GM18907 (cell line): ENCODE measurements at regions not wholly inside any gene's neighbourhood (a gene's known extent, or its start where the extent isn't known, plus 50 kb on each side); places are given as distances from the start of the nearest gene placed in this dataset.

ENCODE experiments used
- ATAC-seq: cut with Tn5 transposase; IDR thresholded peaks from one replicate; pipeline ENCODE4 v1.9.1; 2021; ENCODE audit warnings: mild to moderate bottlenecking, moderate library complexity; ENCODE audit not compliant: unreplicated experiment

DNA sequence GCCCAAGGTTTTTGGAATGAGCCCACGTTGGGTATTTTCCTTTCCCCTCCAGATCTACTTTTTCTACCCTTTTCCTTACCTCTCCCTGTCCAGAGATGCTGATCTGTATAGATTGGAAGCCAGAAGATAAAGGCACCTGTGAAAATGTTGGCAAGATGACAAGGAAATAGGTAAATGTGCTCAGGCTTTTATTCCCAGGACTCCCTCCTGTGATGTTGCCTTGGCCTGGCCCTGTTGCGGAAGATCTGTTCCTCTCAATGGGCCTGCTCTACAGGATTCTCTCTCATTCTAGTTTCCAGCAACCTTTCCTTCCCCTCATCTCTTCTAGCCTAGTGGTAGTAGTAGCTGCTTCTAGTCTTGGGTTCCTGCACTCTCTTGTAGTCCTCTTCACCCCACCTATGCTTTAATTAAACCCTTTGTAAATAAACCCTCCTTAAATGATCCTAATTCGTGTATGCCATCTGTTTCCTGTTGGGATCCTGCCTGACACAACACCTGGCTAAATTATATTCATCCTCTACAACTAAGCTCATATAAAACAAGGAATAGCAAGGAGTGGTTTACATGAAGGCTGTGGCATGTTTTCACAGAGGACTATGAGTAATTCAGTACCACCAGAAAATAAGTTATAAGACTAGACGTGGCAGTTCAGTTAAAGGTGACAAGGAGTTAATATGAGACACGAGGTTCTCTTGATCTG is 95.7 kb upstream of the MAOA start:
- ATAC-seq = no peak

GRCh38 chrX:43562372-43562771 is 93.7 kb upstream of the MAOA start:
- no peak for ATAC-seq

- no peak for ATAC-seq
These were observed 91.1 kb upstream of the MAOA start for GRCh38 chrX:43564953-43565352.

DNA sequence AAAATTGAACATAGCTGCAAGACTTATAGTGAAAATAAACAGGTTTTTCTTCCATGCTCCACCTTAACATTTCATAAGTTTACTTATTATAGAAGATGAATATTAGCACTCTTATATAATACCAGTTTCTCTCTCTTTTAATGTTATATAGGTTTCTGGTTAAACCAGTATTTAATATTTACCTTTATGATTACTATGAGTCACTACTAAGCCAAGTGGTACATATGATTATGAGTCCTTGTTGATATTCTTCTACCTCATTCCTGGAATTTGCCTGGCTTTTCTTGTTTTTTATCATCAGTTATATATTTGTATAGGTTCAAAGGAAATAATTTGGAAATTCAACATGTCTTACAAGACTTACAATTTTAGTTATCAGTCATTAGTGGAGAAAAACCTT is 89.9 kb upstream of the MAOA start:
- no peak for ATAC-seq

GRCh38 chrX:43573441-43574015 is 82.6 kb upstream of the MAOA start:
- ATAC-seq = no peak

- ATAC-seq = no peak
These were observed 75.5 kb upstream of the MAOA start for GRCh38 chrX:43580621-43581020.

- ATAC-seq = no peak
These were observed 74.9 kb upstream of the MAOA start for GRCh38 chrX:43581167-43581566.

DNA sequence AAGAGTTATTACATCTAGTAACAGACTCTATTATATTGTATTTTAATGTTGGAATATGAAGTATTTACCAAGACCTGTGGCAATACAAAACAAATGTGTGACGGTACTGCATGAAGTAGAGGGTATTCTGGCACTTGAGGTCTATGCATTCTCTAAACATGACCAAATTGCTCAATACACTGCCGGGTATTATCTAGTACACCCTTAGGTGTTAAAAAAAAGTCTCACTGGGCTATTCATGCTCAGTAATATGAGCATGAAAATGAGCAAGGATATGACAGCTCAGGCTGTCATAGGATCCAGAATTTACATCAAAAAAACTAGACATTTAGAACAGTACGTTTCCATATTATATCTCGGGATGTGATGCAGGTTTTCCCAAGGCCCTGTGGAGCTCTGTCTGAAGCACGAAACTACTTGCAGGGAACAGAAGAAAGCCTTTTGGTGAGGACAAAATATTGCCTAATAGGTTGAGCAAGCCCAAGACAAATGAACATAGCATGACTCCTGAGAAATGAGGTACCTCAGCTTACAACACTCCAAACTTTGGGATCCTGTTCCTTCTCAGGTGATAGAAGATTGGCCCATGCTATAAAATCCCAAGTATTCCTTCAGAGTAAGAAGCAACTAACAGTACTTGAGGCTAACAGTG is 74.1 kb upstream of the MAOA start:
- no peak for ATAC-seq

GRCh38 chrX:43582540-43582913 is 73.6 kb upstream of the MAOA start:
- no peak for ATAC-seq

GRCh38 chrX:43585922-43586321 is 70.2 kb upstream of the MAOA start:
- ATAC-seq = no peak

DNA sequence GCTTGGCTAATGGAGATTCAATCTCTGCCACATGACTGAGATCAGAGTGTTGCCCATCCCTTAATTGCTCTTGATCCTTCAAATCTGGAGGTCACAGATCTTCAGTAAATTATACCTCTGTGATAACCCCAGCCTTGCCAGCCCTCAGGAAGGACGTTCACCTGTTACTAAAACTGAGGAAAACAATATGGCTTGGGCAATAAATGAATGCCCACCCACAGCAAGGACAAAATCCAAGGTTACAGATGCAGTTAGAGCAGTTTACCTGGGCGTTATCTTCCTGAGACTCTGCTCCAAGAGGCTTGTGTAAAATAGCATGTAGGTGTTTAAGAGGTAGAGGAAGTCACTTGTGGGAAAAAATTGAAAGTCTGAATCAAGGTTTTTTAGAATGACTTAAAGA is 69.3 kb upstream of the MAOA start:
- ATAC-seq = no peak

DNA sequence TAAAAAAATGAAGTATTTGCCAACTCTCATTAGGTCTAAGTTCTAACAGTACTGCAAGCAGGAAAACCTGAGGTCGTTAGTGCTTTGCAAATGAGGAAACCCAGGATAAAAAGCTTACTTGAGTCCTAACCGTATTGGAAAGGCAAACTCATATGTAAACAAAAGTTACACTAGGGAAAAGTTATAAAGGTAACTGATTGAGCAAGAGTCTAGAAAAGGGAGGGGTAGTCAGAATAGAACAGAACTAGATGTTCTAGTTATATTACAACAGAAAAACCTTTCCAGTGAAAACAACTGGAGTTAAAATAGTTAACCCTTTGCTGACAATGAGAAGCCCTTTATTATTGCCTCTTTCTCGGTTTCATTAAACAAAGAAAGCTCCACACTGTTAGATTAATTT is 66.4 kb upstream of the MAOA start:
- ATAC-seq = no peak

DNA sequence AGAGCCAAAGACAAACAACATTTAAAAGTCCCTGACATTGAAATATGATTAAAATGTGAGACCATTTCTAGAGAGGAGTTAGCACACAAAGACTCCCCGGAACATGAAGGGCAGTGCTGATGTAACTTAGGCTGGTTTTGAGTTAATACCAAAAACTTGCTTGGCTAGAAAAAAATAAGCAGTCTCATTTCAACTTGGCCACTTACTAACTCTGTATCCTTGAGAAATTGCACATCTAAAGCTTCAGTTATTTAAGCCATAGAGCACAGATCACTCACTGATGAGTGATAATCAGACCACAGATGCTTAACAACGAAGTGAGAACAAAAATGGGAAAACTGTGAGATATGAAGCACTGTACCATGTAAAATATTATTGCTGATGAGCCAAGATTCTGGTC is 65.9 kb upstream of the MAOA start:
- no peak for ATAC-seq

GRCh38 chrX:43592597-43592996 is 63.5 kb upstream of the MAOA start:
- ATAC-seq = no peak

GRCh38 chrX:43595931-43596330 is 60.2 kb upstream of the MAOA start:
- no peak for ATAC-seq

DNA sequence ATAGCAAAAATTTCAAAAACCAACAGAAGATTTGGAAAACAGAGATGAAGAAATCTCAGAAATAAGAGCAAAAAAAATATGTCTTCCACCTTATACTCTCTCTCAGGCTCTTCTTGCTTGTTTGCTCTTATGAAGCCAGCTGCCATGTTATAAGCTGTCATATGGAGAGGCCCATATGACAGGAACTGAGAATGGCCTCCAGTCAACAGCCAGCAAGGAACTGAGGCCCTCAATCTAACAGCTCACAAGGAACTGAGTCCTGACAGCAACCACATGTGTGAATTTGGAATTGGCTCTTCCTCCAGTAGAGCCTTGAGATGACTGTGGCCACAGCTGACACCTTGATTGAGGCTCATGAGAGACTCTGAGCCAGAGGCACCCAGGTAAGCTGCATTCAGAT is 51.3 kb upstream of the MAOA start:
- no peak for ATAC-seq

- ATAC-seq = no peak
These were observed 50.7 kb upstream of the MAOA start for GRCh38 chrX:43605351-43605750.
